ENCODE measurements at regions not wholly inside any gene's neighbourhood (a gene's known extent, or its start where the extent isn't known, plus 50 kb on each side); places are given as distances from the start of the nearest gene placed in this dataset.
A peak's percentile ranks its signal among the peaks of the same experiment; 100 is the strongest.

- Histone ChIP-seq H3K4me3 (ENCODE audit: low read length in 2 of 2) (no peak overlapping the region), H3K9me3 (ENCODE audit: control insufficient read depth in 2 of 2, low read length in 2 of 2) (no peaks in the 10 kb centered on the region), H3K27me3 (ENCODE audit: control insufficient read depth in 2 of 2, insufficient read depth in 2 of 2, low read length in 2 of 2) (no peaks in the 10 kb centered on the region), H3K9ac (ENCODE audit: low read depth in 1 of 2, low read length in 2 of 2) (peak overlapping the region in 1 of 2 donors; percentile 12), H3K4me1 (ENCODE audit: control insufficient read depth in 2 of 2, insufficient read depth in 2 of 2, low read length in 2 of 2) (peaks cover 37 to 48% of the 10 kb centered on the region in 2 donors), H3K27ac (ENCODE audit: low read depth in 2 of 2, low read length in 2 of 2) (peak overlapping the region; percentile 29 to 48), H3K36me3 (ENCODE audit: control insufficient read depth in 2 of 2, insufficient read depth in 2 of 2, low read length in 2 of 2) (no peaks in the 10 kb centered on the region)
Observed at GRCh38 chr9:89670114-89670513, 65.3 kb downstream of the GADD45G start.

DNA sequence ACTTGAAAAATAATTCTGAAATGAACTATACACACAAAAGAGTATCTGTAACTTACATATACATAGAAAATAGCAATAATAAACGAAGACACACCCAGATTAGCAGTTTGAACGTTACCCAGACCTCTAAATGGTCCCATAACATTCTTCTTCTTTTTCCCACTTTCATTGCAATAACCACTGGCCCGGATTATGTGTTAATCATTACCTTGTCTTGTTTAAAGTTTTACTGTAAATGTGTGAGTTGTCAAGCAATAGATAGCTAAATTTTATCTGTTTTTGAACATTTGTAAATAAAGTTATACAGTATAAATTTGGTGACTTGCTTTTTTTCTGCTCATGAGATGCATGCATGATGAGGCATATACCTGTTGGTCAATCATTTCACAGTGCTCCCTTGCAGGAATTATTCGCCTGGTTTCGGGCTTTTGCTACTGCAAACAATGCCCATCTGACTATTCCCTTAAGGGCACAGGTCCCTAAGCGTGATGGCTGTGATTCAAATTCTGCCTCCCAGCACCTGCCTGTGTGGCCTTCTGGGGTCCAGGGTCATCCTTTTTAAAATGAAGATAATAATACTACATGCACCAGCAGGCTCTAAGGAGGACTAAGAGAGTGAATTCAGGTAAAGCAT is 66.1 kb downstream of the GADD45G start:
- Histone ChIP-seq H3K36me3 (ENCODE audit: control insufficient read depth in 2 of 2, insufficient read depth in 2 of 2, low read length in 2 of 2) (no peaks in the 10 kb centered on the region), H3K9me3 (ENCODE audit: control insufficient read depth in 2 of 2, low read length in 2 of 2) (no peaks in the 10 kb centered on the region), H3K4me3 (ENCODE audit: low read length in 2 of 2) (no peak overlapping the region), H3K27me3 (ENCODE audit: control insufficient read depth in 2 of 2, insufficient read depth in 2 of 2, low read length in 2 of 2) (no peaks in the 10 kb centered on the region), H3K27ac (ENCODE audit: low read depth in 2 of 2, low read length in 2 of 2) (peak overlapping the region; percentile 29 to 48), H3K9ac (ENCODE audit: low read depth in 1 of 2, low read length in 2 of 2) (no peak overlapping the region), H3K4me1 (ENCODE audit: control insufficient read depth in 2 of 2, insufficient read depth in 2 of 2, low read length in 2 of 2) (peaks cover 40 to 54% of the 10 kb centered on the region in 2 donors)

DNA sequence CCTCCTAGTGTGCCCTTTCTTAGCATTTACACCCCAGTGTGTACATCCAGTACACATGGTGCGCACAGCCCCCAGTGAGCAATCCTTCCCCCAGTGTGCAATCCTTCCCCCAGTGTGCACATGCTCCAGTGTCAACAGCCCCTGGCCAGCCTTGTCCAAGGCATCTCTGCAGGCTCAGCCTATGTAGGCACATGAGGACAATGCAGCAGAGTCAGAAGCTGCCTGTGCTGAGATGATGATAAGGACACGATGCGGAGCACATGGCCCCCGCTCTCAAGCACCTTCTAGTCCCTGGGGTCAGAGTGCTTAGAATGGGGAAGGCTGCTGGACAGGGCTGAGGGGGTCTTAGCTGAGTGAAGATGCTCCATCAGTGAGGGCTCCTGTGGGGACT is 69.8 kb downstream of the GADD45G start:
- Histone ChIP-seq H3K27me3 (ENCODE audit: control insufficient read depth in 2 of 2, insufficient read depth in 2 of 2, low read length in 2 of 2) (peaks cover 0 to 2% of the 10 kb centered on the region in 2 donors), H3K4me3 (ENCODE audit: low read length in 2 of 2) (no peak overlapping the region), H3K4me1 (ENCODE audit: control insufficient read depth in 2 of 2, insufficient read depth in 2 of 2, low read length in 2 of 2) (peaks cover 24 to 39% of the 10 kb centered on the region in 2 donors), H3K9ac (ENCODE audit: low read depth in 1 of 2, low read length in 2 of 2) (no peak overlapping the region), H3K9me3 (ENCODE audit: control insufficient read depth in 2 of 2, low read length in 2 of 2) (no peaks in the 10 kb centered on the region), H3K36me3 (ENCODE audit: control insufficient read depth in 2 of 2, insufficient read depth in 2 of 2, low read length in 2 of 2) (no peaks in the 10 kb centered on the region), H3K27ac (ENCODE audit: low read depth in 2 of 2, low read length in 2 of 2) (no peak overlapping the region)

- Histone ChIP-seq H3K4me3 (ENCODE audit: low read length in 2 of 2) (no peak overlapping the region), H3K4me1 (ENCODE audit: control insufficient read depth in 2 of 2, insufficient read depth in 2 of 2, low read length in 2 of 2) (peaks cover 21 to 35% of the 10 kb centered on the region in 2 donors), H3K9me3 (ENCODE audit: control insufficient read depth in 2 of 2, low read length in 2 of 2) (no peaks in the 10 kb centered on the region), H3K9ac (ENCODE audit: low read depth in 1 of 2, low read length in 2 of 2) (no peak overlapping the region), H3K36me3 (ENCODE audit: control insufficient read depth in 2 of 2, insufficient read depth in 2 of 2, low read length in 2 of 2) (no peaks in the 10 kb centered on the region), H3K27me3 (ENCODE audit: control insufficient read depth in 2 of 2, insufficient read depth in 2 of 2, low read length in 2 of 2) (peaks cover 0 to 2% of the 10 kb centered on the region in 2 donors), H3K27ac (ENCODE audit: low read depth in 2 of 2, low read length in 2 of 2) (peak overlapping the region; percentile 26 to 38)
Observed at GRCh38 chr9:89675058-89675742, 70.4 kb downstream of the GADD45G start.

DNA sequence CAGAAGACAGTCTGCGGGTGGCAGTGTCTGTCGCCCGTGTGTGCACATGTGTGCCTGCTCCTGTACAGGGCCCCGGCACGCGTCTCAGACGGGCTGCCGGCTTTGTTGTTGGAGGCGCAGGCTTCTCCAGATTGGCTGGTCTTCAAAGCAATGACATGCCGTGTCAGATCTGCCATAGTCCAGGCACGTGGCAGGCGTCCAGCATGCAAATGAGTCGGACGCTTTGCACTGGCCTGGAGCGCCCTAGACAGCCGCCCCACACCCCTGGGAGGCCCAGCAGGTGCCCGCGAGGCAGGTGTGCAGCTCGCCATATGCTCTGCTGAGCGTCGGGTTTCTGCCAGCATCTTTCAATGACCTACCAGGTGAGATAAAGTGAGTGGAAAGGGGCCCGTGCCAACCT is 71.5 kb downstream of the GADD45G start:
- Histone ChIP-seq H3K9ac (ENCODE audit: low read depth in 1 of 2, low read length in 2 of 2) (no peak overlapping the region), H3K36me3 (ENCODE audit: control insufficient read depth in 2 of 2, insufficient read depth in 2 of 2, low read length in 2 of 2) (no peaks in the 10 kb centered on the region), H3K9me3 (ENCODE audit: control insufficient read depth in 2 of 2, low read length in 2 of 2) (no peaks in the 10 kb centered on the region), H3K27me3 (ENCODE audit: control insufficient read depth in 2 of 2, insufficient read depth in 2 of 2, low read length in 2 of 2) (peaks cover 0 to 2% of the 10 kb centered on the region in 2 donors), H3K27ac (ENCODE audit: low read depth in 2 of 2, low read length in 2 of 2) (peak overlapping the region; percentile 23 to 38), H3K4me1 (ENCODE audit: control insufficient read depth in 2 of 2, insufficient read depth in 2 of 2, low read length in 2 of 2) (peaks cover 21 to 25% of the 10 kb centered on the region in 2 donors), H3K4me3 (ENCODE audit: low read length in 2 of 2) (no peak overlapping the region)

DNA sequence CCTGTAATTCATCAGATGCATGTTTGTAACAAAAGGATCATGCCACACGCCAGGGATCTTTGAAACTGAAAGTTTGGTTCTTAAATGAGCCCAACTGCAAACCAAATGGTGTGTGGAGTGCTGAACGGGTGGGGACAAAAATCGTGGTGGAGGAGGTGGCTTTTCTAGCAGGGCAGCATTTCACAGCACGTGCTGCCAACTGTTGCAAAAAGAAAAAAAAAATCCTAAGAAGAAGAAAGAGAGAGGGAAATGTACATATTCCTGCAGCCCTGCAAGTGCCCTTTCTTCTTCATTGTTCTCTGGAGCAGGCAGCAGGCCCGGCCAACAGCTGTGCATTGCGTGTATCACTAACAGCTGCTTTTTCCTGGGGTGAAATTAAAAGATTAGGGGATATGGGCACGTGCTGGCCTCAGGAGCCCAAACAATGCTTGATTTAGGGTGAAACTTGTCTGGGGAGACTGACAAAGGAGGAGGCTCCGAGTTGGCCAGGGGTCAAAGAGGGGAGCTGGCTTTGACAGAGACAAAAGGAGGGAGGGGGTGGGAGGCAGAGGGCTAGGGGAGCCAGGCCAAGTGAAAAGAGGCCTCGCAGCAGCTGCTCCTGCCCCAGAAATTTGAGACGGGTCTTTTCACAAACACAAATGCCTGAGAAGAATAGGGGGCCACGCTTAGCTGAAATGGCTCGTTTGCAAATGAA is 73.0 kb downstream of the GADD45G start:
- Histone ChIP-seq H3K9me3 (ENCODE audit: control insufficient read depth in 2 of 2, low read length in 2 of 2) (no peaks in the 10 kb centered on the region), H3K4me3 (ENCODE audit: low read length in 2 of 2) (no peak overlapping the region), H3K36me3 (ENCODE audit: control insufficient read depth in 2 of 2, insufficient read depth in 2 of 2, low read length in 2 of 2) (no peaks in the 10 kb centered on the region), H3K9ac (ENCODE audit: low read depth in 1 of 2, low read length in 2 of 2) (no peak overlapping the region), H3K4me1 (ENCODE audit: control insufficient read depth in 2 of 2, insufficient read depth in 2 of 2, low read length in 2 of 2) (peaks cover 21 to 24% of the 10 kb centered on the region in 2 donors), H3K27me3 (ENCODE audit: control insufficient read depth in 2 of 2, insufficient read depth in 2 of 2, low read length in 2 of 2) (peaks cover 0 to 2% of the 10 kb centered on the region in 2 donors), H3K27ac (ENCODE audit: low read depth in 2 of 2, low read length in 2 of 2) (no peak overlapping the region)

DNA sequence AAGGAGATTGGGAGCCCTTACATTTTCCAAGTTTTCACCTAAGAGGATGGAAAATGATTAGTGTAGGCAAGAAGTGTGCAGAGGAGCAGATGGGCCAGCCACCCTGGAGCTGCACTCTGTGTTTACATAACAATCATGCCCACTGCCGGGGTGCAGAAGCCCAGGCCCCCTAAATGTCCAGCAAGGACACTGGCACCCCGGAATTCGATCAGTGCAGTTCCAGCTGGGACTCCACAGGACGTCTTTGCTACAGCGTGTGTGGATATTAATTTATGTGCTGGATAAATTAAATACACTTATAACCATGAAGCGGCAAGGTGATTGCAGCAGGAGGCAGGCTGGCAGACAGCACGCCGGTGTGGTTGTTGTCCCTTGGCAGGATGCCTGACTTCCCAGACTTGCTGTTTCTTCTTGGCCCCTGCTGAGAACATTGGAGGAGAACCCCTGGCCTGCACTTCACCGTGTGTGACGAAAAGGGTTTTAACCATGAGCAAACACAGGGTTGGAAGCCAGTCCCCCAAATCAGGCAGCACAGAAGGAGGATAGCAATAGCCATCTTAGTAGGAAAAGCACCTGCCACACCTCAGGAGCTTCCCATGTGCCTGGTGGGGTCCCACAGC is 73.7 kb downstream of the GADD45G start:
- H3K9ac ChIP-seq (ENCODE audit: low read depth in 1 of 2, low read length in 2 of 2): no peak overlapping the region

DNA sequence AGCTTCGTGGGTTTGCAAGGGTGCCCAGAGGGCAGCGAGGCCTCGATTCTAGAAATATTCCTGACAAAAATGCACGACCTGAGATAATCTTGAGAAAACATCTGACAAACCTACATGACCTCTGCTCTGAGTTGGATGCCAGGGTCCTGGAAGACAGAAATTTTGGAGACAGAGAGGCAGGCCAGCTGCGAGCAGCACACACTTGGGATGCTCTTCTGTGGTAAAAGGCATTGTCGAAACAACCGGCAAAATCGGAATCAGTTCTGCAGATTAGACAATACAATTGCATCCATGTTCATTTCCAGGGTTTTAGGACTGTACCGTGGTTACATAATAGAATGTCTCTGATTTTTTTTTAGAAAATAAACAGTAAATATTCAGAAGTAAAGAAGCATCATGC is 74.2 kb downstream of the GADD45G start:
- Histone ChIP-seq H3K4me3 (ENCODE audit: low read length in 2 of 2) (no peak overlapping the region), H3K9me3 (ENCODE audit: control insufficient read depth in 2 of 2, low read length in 2 of 2) (no peaks in the 10 kb centered on the region), H3K27me3 (ENCODE audit: control insufficient read depth in 2 of 2, insufficient read depth in 2 of 2, low read length in 2 of 2) (peaks cover 0 to 2% of the 10 kb centered on the region in 2 donors), H3K9ac (ENCODE audit: low read depth in 1 of 2, low read length in 2 of 2) (no peak overlapping the region), H3K4me1 (ENCODE audit: control insufficient read depth in 2 of 2, insufficient read depth in 2 of 2, low read length in 2 of 2) (peaks cover 21 to 24% of the 10 kb centered on the region in 2 donors), H3K27ac (ENCODE audit: low read depth in 2 of 2, low read length in 2 of 2) (no peak overlapping the region), H3K36me3 (ENCODE audit: control insufficient read depth in 2 of 2, insufficient read depth in 2 of 2, low read length in 2 of 2) (no peaks in the 10 kb centered on the region)

More for the DNA sequence above, 73.7 kb downstream of the GADD45G start:
- H3K4me3 ChIP-seq (ENCODE audit: low read length in 2 of 2): no peak overlapping the region
- peaks cover 0 to 2% of the 10 kb centered on the region in 2 donors for H3K27me3 ChIP-seq (ENCODE audit: control insufficient read depth in 2 of 2, insufficient read depth in 2 of 2, low read length in 2 of 2)
- H3K4me1 ChIP-seq (ENCODE audit: control insufficient read depth in 2 of 2, insufficient read depth in 2 of 2, low read length in 2 of 2): peaks cover 21 to 24% of the 10 kb centered on the region in 2 donors
- H3K27ac ChIP-seq (ENCODE audit: low read depth in 2 of 2, low read length in 2 of 2): no peak overlapping the region
- no peaks in the 10 kb centered on the region for H3K36me3 ChIP-seq (ENCODE audit: control insufficient read depth in 2 of 2, insufficient read depth in 2 of 2, low read length in 2 of 2)
- no peaks in the 10 kb centered on the region for H3K9me3 ChIP-seq (ENCODE audit: control insufficient read depth in 2 of 2, low read length in 2 of 2)

GRCh38 chr9:89679581-89679980 is 74.8 kb downstream of the GADD45G start:
- Histone ChIP-seq H3K4me1 (ENCODE audit: control insufficient read depth in 2 of 2, insufficient read depth in 2 of 2, low read length in 2 of 2) (peaks cover 21 to 24% of the 10 kb centered on the region in 2 donors), H3K27me3 (ENCODE audit: control insufficient read depth in 2 of 2, insufficient read depth in 2 of 2, low read length in 2 of 2) (peaks cover 0 to 2% of the 10 kb centered on the region in 2 donors)

More at GRCh38 chr9:89679581-89679980, 74.8 kb downstream of the GADD45G start:
- Histone ChIP-seq H3K9me3 (ENCODE audit: control insufficient read depth in 2 of 2, low read length in 2 of 2) (no peaks in the 10 kb centered on the region), H3K4me3 (ENCODE audit: low read length in 2 of 2) (no peak overlapping the region), H3K9ac (ENCODE audit: low read depth in 1 of 2, low read length in 2 of 2) (no peak overlapping the region), H3K36me3 (ENCODE audit: control insufficient read depth in 2 of 2, insufficient read depth in 2 of 2, low read length in 2 of 2) (no peaks in the 10 kb centered on the region), H3K27ac (ENCODE audit: low read depth in 2 of 2, low read length in 2 of 2) (no peak overlapping the region)

All from mucosa of rectum (tissue), 2 donors.